Stimulated activated effector memory CD8-positive, alpha-beta T cell treated with anti-CD3 and anti-CD28 coated beads, Interleukin-12 subunit alpha, Interleukin-12 subunit beta, amount 100 ng/mL, for 72 hours (primary cell): ENCODE measurements at regions not wholly inside any gene's neighbourhood (a gene's known extent, or its start where the extent isn't known, plus 50 kb on each side); places are given as distances from the start of the nearest gene placed in this dataset.
"Not testable (repeated sequence)": the region's sequence is repeated elsewhere in the genome, so short reads cannot be mapped to it uniquely, and the experiment has no call there.

Experiments used
- ATAC-seq: fragments of 150-1000 bp; cut with Tn5 transposase; 2 replicates; pipeline ENCODE4 v1.10.0; 2021
- DNase-seq, 2 donors: peaks; one replicate each; pipeline ENCODE4 v3.0.0; 2021 to 2022; ENCODE audit warnings: low spot score in 2 of 2
- H3K27ac Mint-ChIP-seq: one replicate; pipeline ENCODE4 v1.8.0; 2022; ENCODE audit warnings: mild to moderate bottlenecking, mixed read lengths
- H3K36me3 Mint-ChIP-seq: one replicate; pipeline ENCODE4 v1.8.0; 2022; ENCODE audit warnings: mild to moderate bottlenecking, mixed read lengths
- H3K4me1 Mint-ChIP-seq: one replicate; pipeline ENCODE4 v1.8.0; 2022; ENCODE audit warnings: mixed read lengths
- H3K4me3 Mint-ChIP-seq: one replicate; pipeline ENCODE4 v1.8.0; 2022; ENCODE audit warnings: mild to moderate bottlenecking, mixed read lengths
- H3K9me3 Mint-ChIP-seq: one replicate; pipeline ENCODE4 v1.8.0; 2022; ENCODE audit warnings: mixed read lengths

- H3K27ac Mint-ChIP-seq, H3K36me3 Mint-ChIP-seq, H3K9me3 Mint-ChIP-seq, DNase-seq, ATAC-seq: not testable (repeated sequence)
- Mint-ChIP-seq H3K4me3 (peak overlapping the region; percentile 70), H3K4me1 (peaks cover 20% of the 10 kb centered on the region)
Observed at GRCh38 chr9:41075671-41076070, 52.8 kb downstream of the FOXD4L6 start.

GRCh38 chr9:41074356-41074942 lies 54.0 kb downstream of the FOXD4L6 start:
- H3K9me3 Mint-ChIP-seq, H3K36me3 Mint-ChIP-seq, H3K27ac Mint-ChIP-seq: not testable (repeated sequence)
- H3K4me3 Mint-ChIP-seq, result peak overlapping the region; percentile 70
- H3K4me1 Mint-ChIP-seq, result peaks cover 20% of the 10 kb centered on the region
- DNase-seq (peak in 1 of 2 donors; percentile 64), ATAC-seq (peak; percentile 74)

- H3K9me3 Mint-ChIP-seq, H3K27ac Mint-ChIP-seq, H3K36me3 Mint-ChIP-seq, DNase-seq: not testable (repeated sequence)
- Mint-ChIP-seq H3K4me1 (peaks cover 20% of the 10 kb centered on the region), H3K4me3 (peak overlapping the region; percentile 70)
- peak; percentile 27 for ATAC-seq
Observed at GRCh38 chr9:41073471-41074243, 54.8 kb downstream of the FOXD4L6 start.

GRCh38 chr9:41064125-41064795 lies 64.2 kb downstream of the FOXD4L6 start:
- H3K4me1 Mint-ChIP-seq, H3K9me3 Mint-ChIP-seq, H3K36me3 Mint-ChIP-seq: not testable (repeated sequence)
- peak overlapping the region; percentile 44 for H3K4me3 Mint-ChIP-seq
- peak in 1 of 2 donors; percentile 62 for DNase-seq
- peak overlapping the region; percentile 34 for H3K27ac Mint-ChIP-seq
- peak; percentile 90 for ATAC-seq

- not testable (repeated sequence) for H3K27ac Mint-ChIP-seq, H3K4me1 Mint-ChIP-seq, H3K9me3 Mint-ChIP-seq, ATAC-seq, H3K36me3 Mint-ChIP-seq, DNase-seq, H3K4me3 Mint-ChIP-seq
Observed at GRCh38 chr9:41063243-41063642, 65.2 kb downstream of the FOXD4L6 start.

DNA sequence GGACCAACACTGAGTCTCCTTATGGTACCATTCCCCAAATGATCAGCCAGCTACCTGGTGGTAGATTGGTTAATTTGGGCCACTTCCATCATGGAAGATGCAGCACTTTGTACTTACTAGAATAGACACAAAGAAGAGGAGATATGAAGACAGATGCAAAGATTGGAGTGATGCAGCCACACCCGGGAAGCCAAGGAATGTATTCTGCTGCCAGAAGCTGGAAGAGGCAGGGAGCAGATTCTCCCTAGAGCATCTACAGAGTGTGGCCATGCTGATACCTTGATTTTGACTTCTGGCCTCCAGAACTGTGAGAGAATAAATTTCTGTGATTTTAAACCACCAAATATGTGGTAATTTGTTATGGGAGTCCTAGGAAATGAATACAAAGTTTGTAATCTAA lies 68.9 kb downstream of the FOXD4L6 start:
- H3K27ac Mint-ChIP-seq, H3K36me3 Mint-ChIP-seq, H3K4me1 Mint-ChIP-seq, DNase-seq, H3K9me3 Mint-ChIP-seq, H3K4me3 Mint-ChIP-seq, ATAC-seq: not testable (repeated sequence)

DNA sequence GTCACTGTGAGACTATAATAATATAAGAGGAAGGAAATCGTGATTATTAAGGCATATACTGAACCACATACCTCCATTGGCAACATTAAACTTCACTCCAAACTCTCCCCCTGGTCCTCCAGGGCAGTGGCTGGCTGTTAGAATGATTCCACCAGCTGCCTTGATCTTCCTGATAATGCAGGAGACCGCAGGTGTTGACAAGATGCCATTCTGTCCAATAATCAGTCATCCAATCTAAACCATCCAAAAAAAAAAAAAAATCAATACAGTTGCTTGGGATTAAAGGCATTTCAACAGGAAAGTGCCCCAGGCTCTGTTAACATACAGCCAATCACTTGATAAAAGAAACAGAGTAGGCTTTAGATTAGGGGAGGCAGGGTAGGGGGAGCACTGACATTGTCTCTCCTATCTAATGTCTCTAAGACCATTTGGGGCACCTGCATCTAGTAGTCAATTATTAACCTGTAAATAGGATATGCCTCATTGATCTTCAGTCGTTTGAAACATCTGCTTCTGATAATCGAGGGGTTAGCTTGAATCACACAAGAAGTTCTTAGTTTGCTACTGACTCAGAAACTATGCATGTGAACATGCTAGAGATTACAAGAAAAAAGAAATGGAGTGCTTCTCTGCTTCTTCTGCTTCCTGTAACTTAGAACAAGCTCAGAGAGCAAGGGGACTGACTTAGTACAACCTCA lies 74.7 kb downstream of the FOXD4L6 start:
- not testable (repeated sequence) for H3K27ac Mint-ChIP-seq, ATAC-seq

DNA sequence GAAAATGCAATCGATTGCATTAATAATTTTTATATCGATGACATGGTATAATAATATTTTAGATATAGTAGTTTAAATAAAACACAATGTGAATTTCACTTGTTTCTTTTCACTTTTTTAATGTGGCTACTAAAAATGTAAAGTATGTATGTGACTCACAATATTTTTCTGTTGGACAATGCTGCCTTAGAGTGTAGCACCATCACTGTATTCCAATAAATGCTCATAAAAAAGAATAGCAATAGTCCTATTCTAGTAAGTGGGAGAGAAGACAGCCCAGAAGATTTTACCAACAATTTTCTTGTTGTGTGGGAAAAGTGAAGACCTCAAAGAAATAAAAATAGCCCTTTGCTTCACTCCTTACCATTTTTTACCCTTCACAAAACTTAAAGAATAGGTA lies 79.8 kb downstream of the FOXD4L6 start:
- H3K4me1 Mint-ChIP-seq, H3K27ac Mint-ChIP-seq, DNase-seq, H3K9me3 Mint-ChIP-seq, H3K36me3 Mint-ChIP-seq, H3K4me3 Mint-ChIP-seq, ATAC-seq: not testable (repeated sequence)

More for the DNA sequence above, 74.7 kb downstream of the FOXD4L6 start:
- not testable (repeated sequence) for H3K9me3 Mint-ChIP-seq, H3K4me1 Mint-ChIP-seq, DNase-seq, H3K4me3 Mint-ChIP-seq, H3K36me3 Mint-ChIP-seq

DNA sequence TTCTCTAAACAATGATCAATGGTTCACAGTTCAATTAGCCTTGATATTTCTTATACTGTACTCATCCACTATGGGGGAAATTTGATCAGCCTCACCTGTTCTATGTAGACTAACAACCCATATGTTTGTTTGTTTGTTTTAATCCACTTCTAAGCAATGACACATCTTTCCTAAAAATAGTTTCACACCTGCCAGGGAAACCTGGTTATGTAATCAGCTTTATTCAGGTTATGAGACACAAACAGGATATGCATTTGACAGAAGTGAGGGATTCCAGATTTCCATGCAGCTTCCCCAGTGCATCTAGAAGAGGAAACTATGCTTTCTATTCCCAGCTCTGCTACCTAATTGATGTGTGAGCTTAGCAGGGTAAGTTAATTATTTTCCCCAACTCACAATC lies 80.7 kb downstream of the FOXD4L6 start:
- ATAC-seq, result not testable (repeated sequence)

DNA sequence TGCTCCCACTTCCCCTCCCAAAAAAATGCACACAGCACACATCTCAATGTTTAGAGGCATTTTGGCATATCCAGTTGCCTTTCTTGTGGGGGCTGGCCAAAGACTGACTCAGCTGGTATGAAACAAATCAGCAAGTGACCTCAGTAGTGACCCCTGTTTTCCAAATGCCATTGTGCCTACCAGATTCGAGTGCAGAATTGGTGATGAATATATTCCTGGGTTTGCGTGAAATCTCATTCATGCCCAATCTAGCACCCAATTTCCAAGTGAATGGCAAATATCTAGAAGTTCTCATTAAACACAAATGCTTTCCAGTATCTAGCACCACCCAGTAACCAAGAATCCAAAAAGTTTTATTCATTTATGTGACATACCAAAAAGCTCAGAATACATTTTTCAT lies 83.6 kb downstream of the FOXD4L6 start:
- H3K27ac Mint-ChIP-seq, result not testable (repeated sequence)

More for the DNA sequence above, 80.7 kb downstream of the FOXD4L6 start:
- not testable (repeated sequence) for H3K27ac Mint-ChIP-seq, DNase-seq, H3K36me3 Mint-ChIP-seq, H3K4me1 Mint-ChIP-seq, H3K9me3 Mint-ChIP-seq, H3K4me3 Mint-ChIP-seq

GRCh38 chr9:41043433-41043832 lies 85.0 kb downstream of the FOXD4L6 start:
- not testable (repeated sequence) for H3K27ac Mint-ChIP-seq, H3K4me1 Mint-ChIP-seq, DNase-seq, H3K4me3 Mint-ChIP-seq, H3K36me3 Mint-ChIP-seq, H3K9me3 Mint-ChIP-seq, ATAC-seq

More for the DNA sequence above, 83.6 kb downstream of the FOXD4L6 start:
- H3K4me1 Mint-ChIP-seq, H3K4me3 Mint-ChIP-seq, DNase-seq, H3K9me3 Mint-ChIP-seq, ATAC-seq, H3K36me3 Mint-ChIP-seq: not testable (repeated sequence)

DNA sequence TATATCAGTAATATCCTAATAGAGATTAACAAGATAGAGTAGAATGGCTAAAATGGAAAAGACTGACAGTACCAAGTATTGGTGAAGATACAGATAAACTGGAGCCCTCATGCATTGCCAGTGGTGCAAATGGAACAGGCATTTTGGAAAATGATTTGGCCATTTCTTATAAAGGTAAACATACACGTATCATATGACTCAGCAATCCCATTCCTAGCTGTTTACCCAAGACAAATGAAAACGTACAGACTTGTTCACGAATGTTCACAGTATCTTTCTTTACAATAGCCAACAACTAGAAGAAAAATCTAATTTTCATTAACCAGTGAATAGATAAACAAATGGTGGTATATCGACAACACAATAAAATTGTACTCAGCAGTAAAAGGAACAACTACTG lies 86.4 kb downstream of the FOXD4L6 start:
- ATAC-seq, H3K27ac Mint-ChIP-seq, H3K4me1 Mint-ChIP-seq, H3K36me3 Mint-ChIP-seq, H3K9me3 Mint-ChIP-seq, DNase-seq, H3K4me3 Mint-ChIP-seq: not testable (repeated sequence)

DNA sequence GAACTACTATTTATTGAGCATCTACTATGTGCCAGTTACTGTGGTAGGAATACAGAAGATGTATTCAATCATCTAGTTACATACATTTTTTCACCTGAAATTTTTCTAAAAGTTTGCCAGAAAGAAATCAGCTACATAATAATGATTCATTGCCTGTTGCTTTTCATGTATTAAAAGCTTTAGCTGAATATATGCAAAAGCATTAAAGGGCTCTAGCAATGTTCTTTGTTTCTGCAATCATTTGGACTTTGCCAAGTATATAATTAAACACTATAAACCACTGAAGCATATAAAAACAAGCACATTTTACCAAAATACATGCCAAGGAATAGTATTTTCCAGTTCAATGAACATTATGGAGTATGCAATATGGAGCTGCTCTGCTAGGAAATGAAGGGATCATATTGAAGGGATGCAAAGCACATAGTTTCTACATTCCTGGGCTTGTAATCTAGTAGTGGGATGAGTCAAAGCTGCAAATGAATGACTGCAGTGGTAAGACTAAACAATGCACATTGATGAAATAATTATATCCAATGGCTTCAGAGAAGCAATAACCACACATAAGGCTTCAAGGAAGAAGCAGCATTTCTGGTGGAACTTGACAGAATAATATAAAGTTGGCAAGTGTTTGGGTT lies 87.7 kb downstream of the FOXD4L6 start:
- not testable (repeated sequence) for H3K9me3 Mint-ChIP-seq, H3K36me3 Mint-ChIP-seq, H3K27ac Mint-ChIP-seq, DNase-seq, ATAC-seq, H3K4me3 Mint-ChIP-seq, H3K4me1 Mint-ChIP-seq

DNA sequence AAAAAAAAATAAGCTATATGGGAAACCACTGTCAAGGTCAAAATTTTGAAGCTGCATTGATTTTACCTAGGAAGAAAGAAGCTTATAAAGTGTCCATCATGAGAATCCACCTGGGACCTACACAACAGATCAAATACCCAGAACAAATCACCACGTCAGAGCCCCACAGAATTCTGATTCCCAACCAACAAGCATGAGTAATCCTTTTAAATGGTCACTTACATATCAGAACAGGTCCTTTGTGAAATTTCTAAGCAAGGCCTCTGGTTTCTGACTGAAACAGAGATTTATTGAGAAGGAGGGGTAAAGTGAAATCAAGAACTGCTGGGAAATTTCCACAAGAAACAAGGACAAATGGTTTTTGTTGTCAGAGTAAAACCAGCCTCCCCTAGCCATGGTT lies 93.2 kb downstream of the FOXD4L6 start:
- DNase-seq, H3K4me3 Mint-ChIP-seq, H3K27ac Mint-ChIP-seq, H3K9me3 Mint-ChIP-seq, H3K36me3 Mint-ChIP-seq, H3K4me1 Mint-ChIP-seq, ATAC-seq: not testable (repeated sequence)

- H3K4me3 Mint-ChIP-seq, H3K27ac Mint-ChIP-seq, H3K4me1 Mint-ChIP-seq, DNase-seq, H3K9me3 Mint-ChIP-seq, H3K36me3 Mint-ChIP-seq, ATAC-seq: not testable (repeated sequence)
Observed at GRCh38 chr9:41034699-41035197, 93.7 kb downstream of the FOXD4L6 start.
